K562 (cell line): ENCODE measurements at regions not wholly inside any gene's neighbourhood (a gene's known extent, or its start where the extent isn't known, plus 50 kb on each side); places are given as distances from the start of the nearest gene placed in this dataset.

ENCODE experiments used
- ATAC-seq: fragments of 200-7000 bp; cut with Tn5 transposase; 3 replicates; pipeline ENCODE4 v1.9.1; 2020; ENCODE audit warnings: moderate library complexity
- BruUV-seq: library from RNA; stranded (reverse); fragments of 400-500 nt; replicated peaks from 2 replicates; lab custom pipeline; 2021; lab: Mats Ljungman, UMichigan
- CTCF ChIA-PET: fragments of 300-600 bp; formaldehyde crosslinking; extraction: SDS; loops from one replicate; lab custom pipeline; 2021; ENCODE audit warnings: low intra/inter-chr PET ratio; lab: Yijun Ruan, JAX
- POLR2A ChIA-PET: fragments of 300-600, 350-650 bp; sonication (Branson Sonifier 250); formaldehyde crosslinking; extraction: SDS; loops from one replicate; lab custom pipeline; 2021; ENCODE audit warnings: antibody characterized with exemption, inconsistent platforms; lab: Yijun Ruan, JAX
- DNase-seq, 4 experiments: peaks; one replicate each; pipeline versions ENCODE4 v3.0.0 to v3.0.0-alpha.2; 2011 to 2018; ENCODE audit warnings: low spot score in 3 of 4, mixed read lengths in 3 of 4; ENCODE audit errors: extremely low read depth in 1 of 4
- FAIRE-seq: peaks from 2 replicates; lab custom pipeline; 2011; peaks lifted over from hg19 to GRCh38; lab: Jason Lieb, UNC
- H2AFZ ChIP-seq: 2 replicates; pipeline ENCODE4 v1.6.0; 2011; ENCODE audit warnings: low read depth, low read length, control low read depth, inconsistent platforms
- H3K27ac ChIP-seq: fragments of 200-600 bp; 3 replicates; pipeline ENCODE4 v1.8.0; 2011; ENCODE audit warnings: low read depth, mild to moderate bottlenecking, control low read depth, inconsistent platforms, low read length, moderate library complexity, mixed read lengths; ENCODE audit errors: extremely low read depth
- H3K27me3 ChIP-seq, 2 experiments: fragments of 300-600 bp in 1 of 2; 2 replicates in 1 of 2; 3 replicates in 1 of 2; pipeline versions ENCODE4 v1.6.0 to v1.8.0; 2011; ENCODE audit warnings: inconsistent platforms in 2 of 2, low read length in 2 of 2, mild to moderate bottlenecking in 1 of 2, mixed read lengths in 1 of 2, moderate library complexity in 1 of 2; ENCODE audit not compliant: control insufficient read depth in 2 of 2, insufficient read depth in 2 of 2
- H3K36me3 ChIP-seq: fragments of 300-600 bp; 3 replicates; pipeline ENCODE4 v1.8.0; 2011; ENCODE audit warnings: mild to moderate bottlenecking, low read length, inconsistent platforms; ENCODE audit not compliant: control insufficient read depth, insufficient read depth
- H3K4me1 ChIP-seq, 2 experiments: fragments of 200-600 bp in 1 of 2; replicated peaks in 1 of 2; 2 replicates in 1 of 2; 3 replicates in 1 of 2; pipeline versions ENCODE4 v1.5.1 to v1.8.0; 2011; ENCODE audit warnings: inconsistent platforms in 2 of 2, low read length in 2 of 2, mild to moderate bottlenecking in 1 of 2, mixed read lengths in 1 of 2, moderate library complexity in 1 of 2; ENCODE audit not compliant: control insufficient read depth in 2 of 2, insufficient read depth in 2 of 2
- H3K4me2 ChIP-seq: 2 replicates; pipeline ENCODE4 v1.6.1; 2011; ENCODE audit warnings: low read length, control low read depth, inconsistent platforms, mixed read lengths; ENCODE audit not compliant: insufficient read depth
- H3K4me3 ChIP-seq: fragments of 200-600 bp; sonication (generic), shearing (Covaris generic); 2 replicates; pipeline ENCODE4 v1.5.1; 2016; ENCODE audit warnings: control low read depth, inconsistent platforms
- H3K79me2 ChIP-seq: fragments of 200-600 bp; 3 replicates; pipeline ENCODE4 v1.8.0; 2011; ENCODE audit warnings: low read length, inconsistent platforms; ENCODE audit not compliant: control insufficient read depth, insufficient read depth
- H3K9ac ChIP-seq, 2 experiments: 2 replicates each; pipeline versions ENCODE4 v1.6.0 to v1.6.1; 2011; ENCODE audit warnings: low read depth in 2 of 2, low read length in 2 of 2, control low read depth in 1 of 2, inconsistent platforms in 1 of 2, mild to moderate bottlenecking in 1 of 2, mixed read lengths in 1 of 2; ENCODE audit not compliant: insufficient read depth in 1 of 2
- H3K9me1 ChIP-seq: one replicate; pipeline ENCODE4 v1.6.0; 2011; ENCODE audit warnings: inconsistent platforms, mild to moderate bottlenecking, low read length, moderate library complexity; ENCODE audit not compliant: control insufficient read depth, insufficient read depth
- H3K9me3 ChIP-seq: replicated peaks from 2 replicates; pipeline ENCODE4 v1.5.1; 2011; ENCODE audit warnings: low read depth, low read length, inconsistent platforms; ENCODE audit not compliant: control insufficient read depth, insufficient read depth
- H4K20me1 ChIP-seq: replicated peaks from 2 replicates; pipeline ENCODE4 v1.6.1; 2011; ENCODE audit warnings: low read length, inconsistent platforms, mixed read lengths; ENCODE audit not compliant: control insufficient read depth, insufficient read depth
- GTF2A2 ChIP-seq: IDR thresholded peaks from 2 replicates; pipeline ENCODE4 v1.6.1; 2016; ENCODE audit warnings: mild to moderate bottlenecking, missing genetic modification characterization, missing compliant biosample characterization
- HDAC2 ChIP-seq: fragments of 450-650 bp; IDR thresholded peaks from 2 replicates; pipeline ENCODE4 v1.6.1; 2016; ENCODE audit warnings: mild to moderate bottlenecking
- KAT8 ChIP-seq: fragments of 450-650 bp; IDR thresholded peaks from 2 replicates; pipeline ENCODE4 v1.6.1; 2016; ENCODE audit warnings: low read depth, mild to moderate bottlenecking
- MYBL2 ChIP-seq, 2 experiments: fragments of 450-650 bp in 1 of 2; sonication (generic) in 1 of 2; formaldehyde crosslinking in 1 of 2; IDR thresholded peaks; 2 replicates each; pipeline versions ENCODE4 v1.6.1 to v1.8.1; 2017 to 2022; ENCODE audit warnings: borderline replicate concordance in 1 of 2, inconsistent platforms in 1 of 2, low read depth in 1 of 2, mild to moderate bottlenecking in 1 of 2, missing genetic modification reagents in 1 of 2, moderate library complexity in 1 of 2
- POLR2A ChIP-seq: fragments of 450-650 bp; conservative IDR thresholded peaks from 2 replicates; pipeline ENCODE4 v1.6.1; 2016
- POLR2G ChIP-seq: fragments of 200-400 bp; formaldehyde crosslinking; IDR thresholded peaks from 2 replicates; pipeline ENCODE4 v1.6.1; 2017; ENCODE audit warnings: low read depth, mild to moderate bottlenecking, antibody characterized with exemption, low read length, moderate library complexity
- SMAD1 ChIP-seq: fragments of 150-350 bp; IDR thresholded peaks from 2 replicates; pipeline ENCODE4 v1.6.1; 2014; ENCODE audit warnings: low read length, low read depth; ENCODE audit not compliant: partially characterized antibody
- SMC3 ChIP-seq: conservative IDR thresholded peaks from 2 replicates; pipeline ENCODE4 v1.6.1; 2011; ENCODE audit warnings: low read depth, low read length, improper control_type of control experiment; ENCODE audit not compliant: insufficient read depth
- TFAM ChIP-seq: fragments of 250-450 bp; sonication (Bioruptor Pico); conservative IDR thresholded peaks from 2 replicates; pipeline ENCODE4 v1.5.0; 2021; ENCODE audit warnings: mild to moderate bottlenecking, moderate library complexity
- TGIF2 ChIP-seq: sonication (generic); formaldehyde crosslinking; IDR thresholded peaks from 2 replicates; pipeline ENCODE4 v1.8.1; 2022; ENCODE audit warnings: mild to moderate bottlenecking, missing genetic modification reagents, moderate library complexity
- WGBS: fragments of 100-300 bp; shearing (Covaris generic); methylation state at CpG from one replicate; pipeline ENCODE4 v1.1.6; 2016; ENCODE audit warnings: low coverage, mixed read lengths; ENCODE audit not compliant: insufficient coverage; ENCODE audit errors: missing lambda C conversion rate; 5-methylcytosine and 5-hydroxymethylcytosine counted together
- in situ Hi-C: fragments of 300-500 bp; cut with MboI; formaldehyde crosslinking; loops from 4 replicates; pipeline ENCODE4 v1.15.0; 2018; ENCODE audit warnings: inconsistent platforms, mixed read lengths
- intact Hi-C: fragments of 100-400 bp; cut with micrococcal nuclease; formaldehyde crosslinking; loops from 2 replicates; pipeline ENCODE4 v1.14.2; 2022
- TF ChIP-seq, protein P1 (sequence below): fragments of 200-800 bp; sonication (Bioruptor generic); IDR thresholded peaks from 2 replicates; pipeline ENCODE4 v1.6.1; 2017; ENCODE audit warnings: missing genetic modification characterization, missing compliant biosample characterization
- TF ChIP-seq, protein P2 (sequence below), 2 experiments: fragments of 450-650 bp in 1 of 2; IDR thresholded peaks; 2 replicates each; pipeline ENCODE4 v1.6.1; 2011 to 2017; ENCODE audit warnings: low read depth in 2 of 2, antibody characterized with exemption in 1 of 2, borderline replicate concordance in 1 of 2, low read length in 1 of 2, mild to moderate bottlenecking in 1 of 2, mixed read lengths in 1 of 2; ENCODE audit not compliant: control insufficient read depth in 1 of 2

- Histone ChIP-seq H3K36me3 (no peaks in the 10 kb centered on the region), H4K20me1 (no peaks in the 10 kb centered on the region), H3K4me2 (no peak overlapping the region), H3K4me1 (no peaks in the 10 kb centered on the region), H3K9me3 (no peaks in the 10 kb centered on the region; the same call in none of the 2 replicates), H3K9ac (no peak overlapping the region), H3K4me3 (no peak overlapping the region), H3K79me2 (no peaks in the 10 kb centered on the region), H2AFZ (no peak overlapping the region), H3K27ac (no peak overlapping the region), H3K27me3 (no peaks in the 10 kb centered on the region), H3K9me1 (no peaks in the 10 kb centered on the region)
- ChIA-PET POLR2A (no interaction called here), CTCF (no interaction called here)
- BruUV-seq: no TSS peak
- ATAC-seq (no peak), DNase-seq (no peak), FAIRE-seq (no peak)
- TF ChIP-seq, protein P1, sequence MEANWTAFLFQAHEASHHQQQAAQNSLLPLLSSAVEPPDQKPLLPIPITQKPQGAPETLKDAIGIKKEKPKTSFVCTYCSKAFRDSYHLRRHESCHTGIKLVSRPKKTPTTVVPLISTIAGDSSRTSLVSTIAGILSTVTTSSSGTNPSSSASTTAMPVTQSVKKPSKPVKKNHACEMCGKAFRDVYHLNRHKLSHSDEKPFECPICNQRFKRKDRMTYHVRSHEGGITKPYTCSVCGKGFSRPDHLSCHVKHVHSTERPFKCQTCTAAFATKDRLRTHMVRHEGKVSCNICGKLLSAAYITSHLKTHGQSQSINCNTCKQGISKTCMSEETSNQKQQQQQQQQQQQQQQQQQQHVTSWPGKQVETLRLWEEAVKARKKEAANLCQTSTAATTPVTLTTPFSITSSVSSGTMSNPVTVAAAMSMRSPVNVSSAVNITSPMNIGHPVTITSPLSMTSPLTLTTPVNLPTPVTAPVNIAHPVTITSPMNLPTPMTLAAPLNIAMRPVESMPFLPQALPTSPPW (CRISPR knock-in tag): no peak
- in situ Hi-C loops: no loop called here
- 0% methylated on average over 4 of the region's 4 CpGs for WGBS
- intact Hi-C loops: no loop called here
These were observed 848.1 kb upstream of the FRG1 start for GRCh38 chr4:189092581-189092980.

GRCh38 chr4:189096108-189096507 is 844.6 kb upstream of the FRG1 start:
- Histone ChIP-seq H3K4me1 (no peaks in the 10 kb centered on the region), H3K36me3 (no peaks in the 10 kb centered on the region), H3K27me3 (no peaks in the 10 kb centered on the region), H3K27ac (no peak overlapping the region), H3K79me2 (no peaks in the 10 kb centered on the region), H3K9me3 (no peaks in the 10 kb centered on the region; the same call in none of the 2 replicates), H2AFZ (no peak overlapping the region), H3K4me3 (no peak overlapping the region), H3K4me2 (no peak overlapping the region), H3K9me1 (no peaks in the 10 kb centered on the region), H4K20me1 (no peaks in the 10 kb centered on the region), H3K9ac (no peak overlapping the region)
- in situ Hi-C loops: no loop called here
- intact Hi-C loops: no loop called here
- DNase-seq (no peak), FAIRE-seq (no peak), ATAC-seq (no peak)
- ChIA-PET POLR2A (no interaction called here), CTCF (no interaction called here)
- no peak for TF ChIP-seq HDAC2
- no peak for TF ChIP-seq SMAD1
- TF ChIP-seq KAT8: no peak
- no peak for TF ChIP-seq POLR2A
- TF ChIP-seq GTF2A2: no peak
- no peak for TF ChIP-seq POLR2G
- no peak for TF ChIP-seq TGIF2 (CRISPR knock-in tag)
- TF ChIP-seq, protein P2, sequence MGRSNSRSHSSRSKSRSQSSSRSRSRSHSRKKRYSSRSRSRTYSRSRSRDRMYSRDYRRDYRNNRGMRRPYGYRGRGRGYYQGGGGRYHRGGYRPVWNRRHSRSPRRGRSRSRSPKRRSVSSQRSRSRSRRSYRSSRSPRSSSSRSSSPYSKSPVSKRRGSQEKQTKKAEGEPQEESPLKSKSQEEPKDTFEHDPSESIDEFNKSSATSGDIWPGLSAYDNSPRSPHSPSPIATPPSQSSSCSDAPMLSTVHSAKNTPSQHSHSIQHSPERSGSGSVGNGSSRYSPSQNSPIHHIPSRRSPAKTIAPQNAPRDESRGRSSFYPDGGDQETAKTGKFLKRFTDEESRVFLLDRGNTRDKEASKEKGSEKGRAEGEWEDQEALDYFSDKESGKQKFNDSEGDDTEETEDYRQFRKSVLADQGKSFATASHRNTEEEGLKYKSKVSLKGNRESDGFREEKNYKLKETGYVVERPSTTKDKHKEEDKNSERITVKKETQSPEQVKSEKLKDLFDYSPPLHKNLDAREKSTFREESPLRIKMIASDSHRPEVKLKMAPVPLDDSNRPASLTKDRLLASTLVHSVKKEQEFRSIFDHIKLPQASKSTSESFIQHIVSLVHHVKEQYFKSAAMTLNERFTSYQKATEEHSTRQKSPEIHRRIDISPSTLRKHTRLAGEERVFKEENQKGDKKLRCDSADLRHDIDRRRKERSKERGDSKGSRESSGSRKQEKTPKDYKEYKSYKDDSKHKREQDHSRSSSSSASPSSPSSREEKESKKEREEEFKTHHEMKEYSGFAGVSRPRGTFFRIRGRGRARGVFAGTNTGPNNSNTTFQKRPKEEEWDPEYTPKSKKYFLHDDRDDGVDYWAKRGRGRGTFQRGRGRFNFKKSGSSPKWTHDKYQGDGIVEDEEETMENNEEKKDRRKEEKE (IDR thresholded peaks at IDR 0.05; ENCODE audit: borderline replicate concordance in 1 of 2, control insufficient read depth in 1 of 2, low read depth in 2 of 2, low read length in 1 of 2): no peak
- no peak for TF ChIP-seq MYBL2 (IDR thresholded peaks at IDR 0.05; ENCODE audit: low read depth)
- no peak for TF ChIP-seq MYBL2 (CRISPR knock-in tag; IDR thresholded peaks at IDR 0.05; ENCODE audit: borderline replicate concordance)
- no peak for TF ChIP-seq SMC3
- no peak for TF ChIP-seq TFAM (CRISPR knock-in tag)
- no TSS peak for BruUV-seq
- WGBS: under 1% methylated on average over 15 of the region's 16 CpGs
